GM12865 (cell line): ENCODE measurements at regions not wholly inside any gene's neighbourhood (a gene's known extent, or its start where the extent isn't known, plus 50 kb on each side); places are given as distances from the start of the nearest gene placed in this dataset.

Experiments used
- DNase-seq: peaks from one replicate; pipeline ENCODE4 v3.0.0; 2010; ENCODE audit warnings: low read depth
- H3K4me3 ChIP-seq: 2 replicates; pipeline ENCODE4 v1.5.1; 2011; ENCODE audit warnings: mild to moderate bottlenecking, low read depth, low read length, control low read depth
- CTCF ChIP-seq: IDR thresholded peaks from 2 replicates; pipeline ENCODE4 v1.5.1; 2011; ENCODE audit warnings: low read length, control low read depth, low read depth, inconsistent platforms; ENCODE audit not compliant: insufficient read depth; ENCODE audit errors: missing control alignments

- no peak overlapping the region for H3K4me3 ChIP-seq
- no peak for TF ChIP-seq CTCF
- no peak for DNase-seq
Observed at GRCh38 chrX:99397879-99398278, 1012.2 kb downstream of the PCDH19 start.

GRCh38 chrX:99394456-99394855 lies 1015.6 kb downstream of the PCDH19 start:
- no peak for DNase-seq
- no peak overlapping the region for H3K4me3 ChIP-seq
- no peak for TF ChIP-seq CTCF

GRCh38 chrX:99384594-99385374 lies 1025.3 kb downstream of the PCDH19 start:
- H3K4me3 ChIP-seq: no peak overlapping the region
- DNase-seq: no peak
- no peak for TF ChIP-seq CTCF

- DNase-seq: no peak
- H3K4me3 ChIP-seq: no peak overlapping the region
- TF ChIP-seq CTCF: no peak
Observed at GRCh38 chrX:99383786-99384185, 1026.3 kb downstream of the PCDH19 start.

DNA sequence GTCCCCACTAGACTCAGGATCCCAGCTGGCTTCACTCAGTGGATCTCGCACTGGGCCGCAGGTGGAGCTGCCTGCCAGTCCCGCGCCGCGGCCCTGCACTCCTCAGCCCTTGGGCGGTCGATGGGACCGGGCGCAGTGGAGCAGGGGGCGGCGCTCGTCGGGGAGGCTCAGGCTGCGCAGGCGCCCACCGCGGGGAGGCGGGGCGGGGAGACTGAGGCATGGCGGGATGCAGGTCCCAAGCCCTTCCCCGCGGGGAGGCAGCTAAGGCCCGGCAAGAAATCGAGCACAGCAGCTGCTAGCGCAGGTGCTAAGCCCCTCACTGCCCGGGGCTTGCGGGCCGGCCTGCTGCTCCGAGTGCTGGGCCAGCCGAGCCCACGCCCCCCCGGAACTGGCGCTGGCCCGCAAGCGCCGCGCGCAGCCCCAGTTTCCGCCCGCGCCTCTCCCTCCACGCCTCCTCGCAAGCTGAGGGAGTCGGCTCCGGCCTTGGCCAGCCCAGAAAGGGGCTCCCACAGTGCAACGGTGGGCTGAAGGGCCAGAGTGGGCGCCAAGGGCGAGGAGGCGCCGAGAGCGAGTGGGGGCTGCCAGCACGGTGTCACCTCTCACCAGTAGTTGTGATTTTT lies 1038.0 kb downstream of the PCDH19 start:
- no peak for DNase-seq
- H3K4me3 ChIP-seq: no peak overlapping the region
- TF ChIP-seq CTCF: no peak

DNA sequence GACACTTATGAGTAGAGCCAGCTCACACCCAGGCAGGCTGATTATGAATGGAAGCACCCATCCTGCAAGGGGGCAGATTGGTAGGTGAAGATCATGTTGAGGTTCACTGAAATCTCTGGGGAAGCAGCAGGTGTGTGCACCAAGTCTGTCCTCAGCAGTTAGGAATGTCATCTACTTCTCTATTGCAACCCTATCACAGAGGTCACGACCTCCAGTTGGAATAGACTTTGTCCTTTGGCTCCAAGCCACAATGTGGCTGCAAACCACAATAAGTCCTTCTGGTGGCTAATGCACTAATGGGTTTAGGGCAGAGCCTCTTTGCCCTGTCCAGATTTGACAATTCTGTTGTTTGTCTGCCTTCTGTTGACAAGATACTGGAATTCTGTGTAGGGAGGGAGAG lies 1056.7 kb downstream of the PCDH19 start:
- TF ChIP-seq CTCF: no peak
- no peak for DNase-seq
- no peak overlapping the region for H3K4me3 ChIP-seq
